ENCODE measurements at regions not wholly inside any gene's neighbourhood (a gene's known extent, or its start where the extent isn't known, plus 50 kb on each side); places are given as distances from the start of the nearest gene placed in this dataset.

- Histone ChIP-seq H3K9me3 (ENCODE audit: control insufficient read depth, insufficient read depth, low read length) (no peaks in the 10 kb centered on the region), H3K4me3 (ENCODE audit: low read depth, low read length) (no peak overlapping the region), H3K27me3 (ENCODE audit: control insufficient read depth, insufficient read depth, low read length) (no peaks in the 10 kb centered on the region), H3K36me3 (ENCODE audit: control insufficient read depth, insufficient read depth, low read length) (no peaks in the 10 kb centered on the region), H3K27ac (ENCODE audit: low read depth, low read length) (no peak overlapping the region), H3K4me1 (ENCODE audit: control insufficient read depth, insufficient read depth, low read length) (no peaks in the 10 kb centered on the region)
- WGBS (ENCODE audit: insufficient coverage), result no CpG with 5 or more reads among the region's 2 CpGs
- DNase-seq (ENCODE audit: low read depth in 4 of 6, low spot score in 6 of 6), result no peak
These were observed 154.7 kb upstream of the GUCY1A2 start for GRCh38 chr11:107172996-107173395.

- Histone ChIP-seq H3K4me3 (ENCODE audit: low read depth, low read length) (no peak overlapping the region), H3K27me3 (ENCODE audit: control insufficient read depth, insufficient read depth, low read length) (no peaks in the 10 kb centered on the region), H3K4me1 (ENCODE audit: control insufficient read depth, insufficient read depth, low read length) (no peaks in the 10 kb centered on the region), H3K27ac (ENCODE audit: low read depth, low read length) (no peak overlapping the region), H3K36me3 (ENCODE audit: control insufficient read depth, insufficient read depth, low read length) (no peaks in the 10 kb centered on the region), H3K9me3 (ENCODE audit: control insufficient read depth, insufficient read depth, low read length) (no peaks in the 10 kb centered on the region)
- 63% methylated on average over 1 of the region's 1 CpG for WGBS (ENCODE audit: insufficient coverage)
- DNase-seq (ENCODE audit: low read depth in 4 of 6, low spot score in 6 of 6), result no peak
These were observed 139.5 kb upstream of the GUCY1A2 start for GRCh38 chr11:107157809-107158187.

- H3K27ac ChIP-seq (ENCODE audit: low read depth, low read length), result no peak overlapping the region
- H3K9me3 ChIP-seq (ENCODE audit: control insufficient read depth, insufficient read depth, low read length), result no peaks in the 10 kb centered on the region
- H3K4me3 ChIP-seq (ENCODE audit: low read depth, low read length), result no peak overlapping the region
- H3K36me3 ChIP-seq (ENCODE audit: control insufficient read depth, insufficient read depth, low read length), result no peaks in the 10 kb centered on the region
- no peaks in the 10 kb centered on the region for H3K4me1 ChIP-seq (ENCODE audit: control insufficient read depth, insufficient read depth, low read length)
- no peaks in the 10 kb centered on the region for H3K27me3 ChIP-seq (ENCODE audit: control insufficient read depth, insufficient read depth, low read length)
- 41% methylated on average over 2 of the region's 3 CpGs for WGBS (ENCODE audit: insufficient coverage)
- no peak for DNase-seq (ENCODE audit: low read depth in 4 of 6, low spot score in 6 of 6)
These were observed 139.0 kb upstream of the GUCY1A2 start for GRCh38 chr11:107157146-107157808.

GRCh38 chr11:107151579-107151978 lies 133.3 kb upstream of the GUCY1A2 start:
- H3K27ac ChIP-seq (ENCODE audit: low read depth, low read length), result no peak overlapping the region

GRCh38 chr11:107151158-107151557 lies 132.9 kb upstream of the GUCY1A2 start:
- no peaks in the 10 kb centered on the region for H3K36me3 ChIP-seq (ENCODE audit: control insufficient read depth, insufficient read depth, low read length)
- H3K4me1 ChIP-seq (ENCODE audit: control insufficient read depth, insufficient read depth, low read length), result no peaks in the 10 kb centered on the region
- no peaks in the 10 kb centered on the region for H3K9me3 ChIP-seq (ENCODE audit: control insufficient read depth, insufficient read depth, low read length)
- no peaks in the 10 kb centered on the region for H3K27me3 ChIP-seq (ENCODE audit: control insufficient read depth, insufficient read depth, low read length)
- WGBS (ENCODE audit: insufficient coverage), result no CpG with 5 or more reads among the region's 2 CpGs
- H3K27ac ChIP-seq (ENCODE audit: low read depth, low read length), result no peak overlapping the region
- DNase-seq (ENCODE audit: low read depth in 4 of 6, low spot score in 6 of 6), result no peak
- H3K4me3 ChIP-seq (ENCODE audit: low read depth, low read length), result no peak overlapping the region

More at GRCh38 chr11:107151579-107151978, 133.3 kb upstream of the GUCY1A2 start:
- H3K4me1 ChIP-seq (ENCODE audit: control insufficient read depth, insufficient read depth, low read length), result no peaks in the 10 kb centered on the region
- DNase-seq (ENCODE audit: low read depth in 4 of 6, low spot score in 6 of 6), result no peak
- no peaks in the 10 kb centered on the region for H3K36me3 ChIP-seq (ENCODE audit: control insufficient read depth, insufficient read depth, low read length)
- no peak overlapping the region for H3K4me3 ChIP-seq (ENCODE audit: low read depth, low read length)
- no peaks in the 10 kb centered on the region for H3K9me3 ChIP-seq (ENCODE audit: control insufficient read depth, insufficient read depth, low read length)
- no peaks in the 10 kb centered on the region for H3K27me3 ChIP-seq (ENCODE audit: control insufficient read depth, insufficient read depth, low read length)

- H3K36me3 ChIP-seq (ENCODE audit: control insufficient read depth, insufficient read depth, low read length), result no peaks in the 10 kb centered on the region
- H3K27me3 ChIP-seq (ENCODE audit: control insufficient read depth, insufficient read depth, low read length), result no peaks in the 10 kb centered on the region
- WGBS (ENCODE audit: insufficient coverage), result 73% methylated on average over 1 of the region's 3 CpGs
- no peak overlapping the region for H3K4me3 ChIP-seq (ENCODE audit: low read depth, low read length)
- peak in 2 of 6 donors; percentile 48 to 79 for DNase-seq (ENCODE audit: low read depth in 4 of 6, low spot score in 6 of 6)
- no peaks in the 10 kb centered on the region for H3K9me3 ChIP-seq (ENCODE audit: control insufficient read depth, insufficient read depth, low read length)
- H3K4me1 ChIP-seq (ENCODE audit: control insufficient read depth, insufficient read depth, low read length), result no peaks in the 10 kb centered on the region
- H3K27ac ChIP-seq (ENCODE audit: low read depth, low read length), result no peak overlapping the region
These were observed 122.7 kb upstream of the GUCY1A2 start for GRCh38 chr11:107140983-107141382.

GRCh38 chr11:107139396-107139795 lies 121.1 kb upstream of the GUCY1A2 start:
- no CpG with 5 or more reads among the region's 4 CpGs for WGBS (ENCODE audit: insufficient coverage)
- H3K9me3 ChIP-seq (ENCODE audit: control insufficient read depth, insufficient read depth, low read length), result no peaks in the 10 kb centered on the region
- no peaks in the 10 kb centered on the region for H3K4me1 ChIP-seq (ENCODE audit: control insufficient read depth, insufficient read depth, low read length)
- peak in 2 of 6 donors; percentile 4 to 71 for DNase-seq (ENCODE audit: low read depth in 4 of 6, low spot score in 6 of 6)
- no peak overlapping the region for H3K4me3 ChIP-seq (ENCODE audit: low read depth, low read length)
- no peaks in the 10 kb centered on the region for H3K27me3 ChIP-seq (ENCODE audit: control insufficient read depth, insufficient read depth, low read length)
- H3K36me3 ChIP-seq (ENCODE audit: control insufficient read depth, insufficient read depth, low read length), result no peaks in the 10 kb centered on the region
- H3K27ac ChIP-seq (ENCODE audit: low read depth, low read length), result no peak overlapping the region

- Histone ChIP-seq H3K27me3 (ENCODE audit: control insufficient read depth, insufficient read depth, low read length) (no peaks in the 10 kb centered on the region), H3K9me3 (ENCODE audit: control insufficient read depth, insufficient read depth, low read length) (no peaks in the 10 kb centered on the region), H3K36me3 (ENCODE audit: control insufficient read depth, insufficient read depth, low read length) (no peaks in the 10 kb centered on the region), H3K27ac (ENCODE audit: low read depth, low read length) (no peak overlapping the region), H3K4me1 (ENCODE audit: control insufficient read depth, insufficient read depth, low read length) (no peaks in the 10 kb centered on the region), H3K4me3 (ENCODE audit: low read depth, low read length) (no peak overlapping the region)
- WGBS (ENCODE audit: insufficient coverage), result no CpG with 5 or more reads among the region's 2 CpGs
- no peak for DNase-seq (ENCODE audit: low read depth in 4 of 6, low spot score in 6 of 6)
These were observed 118.6 kb upstream of the GUCY1A2 start for GRCh38 chr11:107136892-107137291.

GRCh38 chr11:107131756-107132155 lies 113.5 kb upstream of the GUCY1A2 start:
- Histone ChIP-seq H3K27me3 (ENCODE audit: control insufficient read depth, insufficient read depth, low read length) (no peaks in the 10 kb centered on the region), H3K9me3 (ENCODE audit: control insufficient read depth, insufficient read depth, low read length) (no peaks in the 10 kb centered on the region), H3K27ac (ENCODE audit: low read depth, low read length) (no peak overlapping the region), H3K4me3 (ENCODE audit: low read depth, low read length) (no peak overlapping the region), H3K36me3 (ENCODE audit: control insufficient read depth, insufficient read depth, low read length) (no peaks in the 10 kb centered on the region), H3K4me1 (ENCODE audit: control insufficient read depth, insufficient read depth, low read length) (no peaks in the 10 kb centered on the region)
- DNase-seq (ENCODE audit: low read depth in 4 of 6, low spot score in 6 of 6), result no peak
- no CpG with 5 or more reads among the region's 1 CpG for WGBS (ENCODE audit: insufficient coverage)

- Histone ChIP-seq H3K36me3 (ENCODE audit: control insufficient read depth, insufficient read depth, low read length) (no peaks in the 10 kb centered on the region), H3K4me3 (ENCODE audit: low read depth, low read length) (no peak overlapping the region), H3K4me1 (ENCODE audit: control insufficient read depth, insufficient read depth, low read length) (no peaks in the 10 kb centered on the region), H3K27ac (ENCODE audit: low read depth, low read length) (no peak overlapping the region), H3K9me3 (ENCODE audit: control insufficient read depth, insufficient read depth, low read length) (no peaks in the 10 kb centered on the region), H3K27me3 (ENCODE audit: control insufficient read depth, insufficient read depth, low read length) (no peaks in the 10 kb centered on the region)
- no CpG with 5 or more reads among the region's 1 CpG for WGBS (ENCODE audit: insufficient coverage)
- DNase-seq (ENCODE audit: low read depth in 4 of 6, low spot score in 6 of 6), result no peak
These were observed 104.7 kb upstream of the GUCY1A2 start for GRCh38 chr11:107123022-107123421.

Measured in spinal cord (tissue), 9 donors.